ENCODE measurements at regions not wholly inside any gene's neighbourhood (a gene's known extent, or its start where the extent isn't known, plus 50 kb on each side); places are given as distances from the start of the nearest gene placed in this dataset.

GRCh38 chr1:96090134-96090533 is 631.5 kb upstream of the PTBP2 start:
- TF ChIP-seq CTCF (IDR thresholded peaks at IDR 0.05) (no peak), POLR2AphosphoS5 (IDR thresholded peaks at IDR 0.05) (no peak), EP300 (IDR thresholded peaks at IDR 0.05) (no peak)

Measured in sigmoid colon (tissue), 4 donors.